ENCODE measurements at regions not wholly inside any gene's neighbourhood (a gene's known extent, or its start where the extent isn't known, plus 50 kb on each side); places are given as distances from the start of the nearest gene placed in this dataset.
A peak's percentile ranks its signal among the peaks of the same experiment; 100 is the strongest.

DNA sequence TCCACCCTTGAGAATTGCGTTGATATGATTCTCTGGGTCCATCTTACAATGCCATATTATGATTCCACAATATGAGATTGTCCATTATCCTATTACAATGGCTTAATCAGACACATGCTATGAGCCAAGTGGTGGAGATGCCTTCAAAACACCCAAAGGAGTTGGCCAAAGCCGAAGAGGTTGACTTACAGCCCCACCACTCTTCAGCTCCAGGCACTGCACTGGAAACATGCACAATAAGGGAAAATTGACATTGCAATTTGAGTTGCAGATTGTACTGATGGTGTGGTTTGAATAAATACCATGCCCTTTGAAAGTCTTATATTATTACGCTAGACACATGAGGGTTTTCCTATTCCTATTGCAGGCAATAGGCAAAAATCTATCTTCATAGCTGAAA, 75.4 kb upstream of the TNFSF11 start:
- FAIRE-seq (no peak), DNase-seq (ENCODE audit: low read depth in 1 of 2, low spot score in 2 of 2) (no peak)
- H3K4me2 ChIP-seq (ENCODE audit: insufficient read depth in 1 of 2, low read depth in 2 of 2, low read length in 2 of 2): no peak overlapping the region
- H3K27ac ChIP-seq (ENCODE audit: low read depth, low read length): no peak overlapping the region
- H3K79me1 ChIP-seq (ENCODE audit: low read depth, low read length): no peaks in the 10 kb centered on the region
- WGBS, 2 experiments (ENCODE audit: extremely low coverage in 1 of 2, insufficient coverage in 1 of 2, insufficient read length in 1 of 2, insufficient replicate concordance in 2 of 2, low coverage in 1 of 2, low lambda C conversion rate in 2 of 2, missing lambda C conversion rate in 1 of 2): 90% methylated on average over 3 of the region's 3 CpGs; no CpG with 5 or more reads in 1 of the 2 experiments
- no peaks in the 10 kb centered on the region for H3K4me1 ChIP-seq (replicated peaks in 1 of 4; ENCODE audit: control insufficient read depth in 3 of 4, insufficient read depth in 4 of 4, low read length in 3 of 4)
- no peak overlapping the region for H4K5ac ChIP-seq (ENCODE audit: insufficient read length, low read depth, low read length)
- no peak overlapping the region for H3K14ac ChIP-seq (ENCODE audit: insufficient read length)
- CTCF ChIA-PET (ENCODE audit: partially characterized antibody): interaction anchor here (0.8 kb wide), 2 partner anchors 86 to 349 kb away, joined by 3 read pairs; no protein-coding TSS in a partner anchor
- no peak overlapping the region for H2AK5ac ChIP-seq (ENCODE audit: low read depth, low read length)
- no peaks in the 10 kb centered on the region for H3K36me3 ChIP-seq (ENCODE audit: control insufficient read depth in 2 of 4, insufficient read depth in 4 of 4, low read length in 3 of 4)
- no peaks in the 10 kb centered on the region for H3K79me2 ChIP-seq (ENCODE audit: control insufficient read depth in 1 of 2, insufficient read depth in 2 of 2, low read length in 2 of 2)
- H2BK15ac ChIP-seq (ENCODE audit: low read length): no peak overlapping the region; the same call in 1 of the 2 replicates
- H3K9ac ChIP-seq (replicated peaks in 1 of 4; ENCODE audit: extremely low read depth in 1 of 4, low read depth in 3 of 4, low read length in 3 of 4): no peak overlapping the region
- H3K4ac ChIP-seq (replicated peaks; ENCODE audit: insufficient read length, low read depth, low read length): no peak overlapping the region
- H3K27me3 ChIP-seq (replicated peaks in 1 of 4; ENCODE audit: control insufficient read depth in 3 of 4, extremely low read depth in 1 of 4, insufficient read depth in 3 of 4, low read length in 3 of 4): no peaks in the 10 kb centered on the region
- H2BK120ac ChIP-seq (replicated peaks; ENCODE audit: low read depth, low read length): no peak overlapping the region
- no peak overlapping the region for H2BK20ac ChIP-seq (ENCODE audit: low read length)
- H3K9me3 ChIP-seq (ENCODE audit: insufficient read depth in 2 of 2, low read depth in 1 of 2, low read length in 1 of 2): peaks cover 0 to 5% of the 10 kb centered on the region in 2 experiments; a peak in 1 of 4 replicates
- H2AFZ ChIP-seq (ENCODE audit: low read length): no peak overlapping the region
- H3K18ac ChIP-seq (ENCODE audit: extremely low read depth, low read length): no peak overlapping the region
- H2BK12ac ChIP-seq (ENCODE audit: low read depth, low read length): no peak overlapping the region
- no peak overlapping the region for H3K56ac ChIP-seq (replicated peaks; ENCODE audit: insufficient read length, low read depth, low read length)
- H3K23ac ChIP-seq (ENCODE audit: insufficient read length): no peak overlapping the region
- no peak overlapping the region for H2BK5ac ChIP-seq (ENCODE audit: low read depth, low read length)
- no peaks in the 10 kb centered on the region for H3K23me2 ChIP-seq (ENCODE audit: low read depth, low read length)
- H4K20me1 ChIP-seq (replicated peaks in 1 of 2; ENCODE audit: control insufficient read depth in 1 of 2, insufficient read depth in 2 of 2, low read length in 2 of 2): no peaks in the 10 kb centered on the region
- H4K8ac ChIP-seq (ENCODE audit: extremely low read depth, insufficient read depth, low read length): no peak overlapping the region
- TF ChIP-seq, protein P1, sequence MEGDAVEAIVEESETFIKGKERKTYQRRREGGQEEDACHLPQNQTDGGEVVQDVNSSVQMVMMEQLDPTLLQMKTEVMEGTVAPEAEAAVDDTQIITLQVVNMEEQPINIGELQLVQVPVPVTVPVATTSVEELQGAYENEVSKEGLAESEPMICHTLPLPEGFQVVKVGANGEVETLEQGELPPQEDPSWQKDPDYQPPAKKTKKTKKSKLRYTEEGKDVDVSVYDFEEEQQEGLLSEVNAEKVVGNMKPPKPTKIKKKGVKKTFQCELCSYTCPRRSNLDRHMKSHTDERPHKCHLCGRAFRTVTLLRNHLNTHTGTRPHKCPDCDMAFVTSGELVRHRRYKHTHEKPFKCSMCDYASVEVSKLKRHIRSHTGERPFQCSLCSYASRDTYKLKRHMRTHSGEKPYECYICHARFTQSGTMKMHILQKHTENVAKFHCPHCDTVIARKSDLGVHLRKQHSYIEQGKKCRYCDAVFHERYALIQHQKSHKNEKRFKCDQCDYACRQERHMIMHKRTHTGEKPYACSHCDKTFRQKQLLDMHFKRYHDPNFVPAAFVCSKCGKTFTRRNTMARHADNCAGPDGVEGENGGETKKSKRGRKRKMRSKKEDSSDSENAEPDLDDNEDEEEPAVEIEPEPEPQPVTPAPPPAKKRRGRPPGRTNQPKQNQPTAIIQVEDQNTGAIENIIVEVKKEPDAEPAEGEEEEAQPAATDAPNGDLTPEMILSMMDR (IDR thresholded peaks at IDR 0.05; ENCODE audit: control extremely low read depth in 1 of 3, insufficient read depth in 1 of 3, low read depth in 1 of 3, low read length in 3 of 3): peak in 2 of 3 experiments; percentile 21 to 42; a peak in 2 of 4 replicates
- TF ChIP-seq RAD21 (IDR thresholded peaks at IDR 0.05 in 1 of 2, conservative IDR thresholded peaks at IDR 0.05 in 1 of 2; ENCODE audit: low read depth in 2 of 2, low read length in 2 of 2) (peak; percentile 37 to 52; a peak in 3 of 4 replicates), SP4 (IDR thresholded peaks at IDR 0.05; ENCODE audit: low read length) (no peak), GTF2F1 (IDR thresholded peaks at IDR 0.05; ENCODE audit: borderline replicate concordance, low read depth, low read length) (no peak)
- H4K91ac ChIP-seq (replicated peaks; ENCODE audit: insufficient read length, low read length): no peak overlapping the region
- H3K4me3 ChIP-seq (ENCODE audit: extremely low read depth in 1 of 4, insufficient read depth in 2 of 4, low read depth in 3 of 4, low read length in 4 of 4): no peak overlapping the region
- POLR2A ChIA-PET (ENCODE audit: partially characterized antibody): no interaction called here

All from H1 (cell line).